Parathyroid adenoma (tissue), 2 donors: ENCODE measurements at regions not wholly inside any gene's neighbourhood (a gene's known extent, or its start where the extent isn't known, plus 50 kb on each side); places are given as distances from the start of the nearest gene placed in this dataset.

Experiments used
- H2AFZ ChIP-seq: fragments of 300-600 bp; sonication (generic); one replicate; pipeline ENCODE4 v1.7.0; 2017; ENCODE audit warnings: antibody characterized with exemption, mild to moderate bottlenecking
- H3K27ac ChIP-seq: fragments of 300-600 bp; sonication (generic); one replicate; pipeline ENCODE4 v1.7.0; 2017
- H3K27me3 ChIP-seq: fragments of 300-600 bp; sonication (generic); one replicate; pipeline ENCODE4 v1.7.0; 2017; ENCODE audit warnings: low read length; ENCODE audit not compliant: control insufficient read depth, insufficient read depth
- H3K36me3 ChIP-seq: fragments of 300-600 bp; sonication (generic); one replicate; pipeline ENCODE4 v1.7.0; 2017; ENCODE audit warnings: low read length; ENCODE audit not compliant: control insufficient read depth, insufficient read depth
- H3K4me1 ChIP-seq: fragments of 300-600 bp; sonication (generic); one replicate; pipeline ENCODE4 v1.7.0; 2017; ENCODE audit warnings: control low read depth
- H3K4me2 ChIP-seq: fragments of 300-600 bp; sonication (generic); one replicate; pipeline ENCODE4 v1.7.0; 2017; ENCODE audit warnings: low read length
- H3K4me3 ChIP-seq: fragments of 300-600 bp; sonication (generic); one replicate; pipeline ENCODE4 v1.7.0; 2017; ENCODE audit warnings: low read depth, low read length
- H3K79me2 ChIP-seq: fragments of 300-600 bp; sonication (generic); one replicate; pipeline ENCODE4 v1.7.0; 2017; ENCODE audit warnings: control low read depth
- H3K9ac ChIP-seq: fragments of 300-600 bp; sonication (generic); one replicate; pipeline ENCODE4 v1.7.0; 2017; ENCODE audit warnings: mild to moderate bottlenecking
- H3K9me3 ChIP-seq: fragments of 300-600 bp; sonication (generic); one replicate; pipeline ENCODE4 v1.7.0; 2017; ENCODE audit warnings: low read length; ENCODE audit not compliant: control insufficient read depth
- TF ChIP-seq, protein P1 (sequence below): fragments of 300-600 bp; sonication (generic); IDR thresholded peaks from one replicate; pipeline ENCODE4 v1.7.0; 2017; ENCODE audit warnings: antibody characterized with exemption, mild to moderate bottlenecking
- donor health status: primary hyperparathyroidism.

DNA sequence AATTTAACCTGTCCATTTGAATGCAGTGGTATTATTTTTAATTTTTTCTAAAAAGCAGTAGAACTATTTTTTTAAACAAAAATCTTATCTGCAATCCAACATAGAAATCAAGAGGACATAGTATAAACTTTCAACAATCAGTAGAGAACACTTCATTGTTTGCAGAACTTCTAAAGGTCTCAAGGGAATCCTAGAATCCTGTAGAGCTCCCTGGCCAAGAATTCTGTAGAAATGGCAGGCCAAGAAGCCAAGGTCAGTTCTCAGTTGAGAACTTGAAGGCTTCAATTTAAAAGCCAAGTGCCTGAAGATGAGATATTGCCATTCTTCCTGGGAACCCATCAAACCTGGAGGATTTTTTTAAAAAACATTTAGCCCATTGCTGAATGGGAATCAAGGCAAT is 199.2 kb upstream of the KLF4 start:
- TF ChIP-seq, protein P1, sequence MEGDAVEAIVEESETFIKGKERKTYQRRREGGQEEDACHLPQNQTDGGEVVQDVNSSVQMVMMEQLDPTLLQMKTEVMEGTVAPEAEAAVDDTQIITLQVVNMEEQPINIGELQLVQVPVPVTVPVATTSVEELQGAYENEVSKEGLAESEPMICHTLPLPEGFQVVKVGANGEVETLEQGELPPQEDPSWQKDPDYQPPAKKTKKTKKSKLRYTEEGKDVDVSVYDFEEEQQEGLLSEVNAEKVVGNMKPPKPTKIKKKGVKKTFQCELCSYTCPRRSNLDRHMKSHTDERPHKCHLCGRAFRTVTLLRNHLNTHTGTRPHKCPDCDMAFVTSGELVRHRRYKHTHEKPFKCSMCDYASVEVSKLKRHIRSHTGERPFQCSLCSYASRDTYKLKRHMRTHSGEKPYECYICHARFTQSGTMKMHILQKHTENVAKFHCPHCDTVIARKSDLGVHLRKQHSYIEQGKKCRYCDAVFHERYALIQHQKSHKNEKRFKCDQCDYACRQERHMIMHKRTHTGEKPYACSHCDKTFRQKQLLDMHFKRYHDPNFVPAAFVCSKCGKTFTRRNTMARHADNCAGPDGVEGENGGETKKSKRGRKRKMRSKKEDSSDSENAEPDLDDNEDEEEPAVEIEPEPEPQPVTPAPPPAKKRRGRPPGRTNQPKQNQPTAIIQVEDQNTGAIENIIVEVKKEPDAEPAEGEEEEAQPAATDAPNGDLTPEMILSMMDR = no peak

DNA sequence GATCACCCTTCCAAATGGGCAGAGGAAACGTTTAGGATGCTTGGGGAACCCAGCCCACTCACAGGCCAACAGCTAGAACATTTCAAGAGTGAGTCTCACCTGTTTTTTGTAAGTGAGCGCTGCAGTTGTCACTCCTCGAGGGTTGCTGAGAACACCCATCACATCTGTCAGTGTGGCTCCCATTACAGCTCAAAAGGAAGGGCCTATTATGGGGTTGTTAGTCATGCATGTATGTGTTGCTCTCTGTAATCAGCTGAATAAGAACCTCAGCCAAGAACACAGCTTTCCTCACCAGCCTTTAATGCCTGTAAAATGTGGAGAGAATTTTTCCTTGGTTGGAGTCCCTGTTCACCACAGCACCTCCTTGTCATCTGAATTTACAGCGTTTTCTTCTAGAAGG is 196.3 kb upstream of the KLF4 start:
- H3K27ac ChIP-seq = no peak overlapping the region
- TF ChIP-seq, protein P1 = no peak

More for the DNA sequence above, 199.2 kb upstream of the KLF4 start:
- Histone ChIP-seq H3K79me2 (no peaks in the 10 kb centered on the region), H3K4me3 (no peak overlapping the region), H3K9ac (no peak overlapping the region), H3K27me3 (no peaks in the 10 kb centered on the region), H3K4me1 (no peaks in the 10 kb centered on the region), H3K9me3 (no peaks in the 10 kb centered on the region), H3K4me2 (no peak overlapping the region), H3K27ac (no peak overlapping the region), H2AFZ (no peak overlapping the region), H3K36me3 (no peaks in the 10 kb centered on the region)

DNA sequence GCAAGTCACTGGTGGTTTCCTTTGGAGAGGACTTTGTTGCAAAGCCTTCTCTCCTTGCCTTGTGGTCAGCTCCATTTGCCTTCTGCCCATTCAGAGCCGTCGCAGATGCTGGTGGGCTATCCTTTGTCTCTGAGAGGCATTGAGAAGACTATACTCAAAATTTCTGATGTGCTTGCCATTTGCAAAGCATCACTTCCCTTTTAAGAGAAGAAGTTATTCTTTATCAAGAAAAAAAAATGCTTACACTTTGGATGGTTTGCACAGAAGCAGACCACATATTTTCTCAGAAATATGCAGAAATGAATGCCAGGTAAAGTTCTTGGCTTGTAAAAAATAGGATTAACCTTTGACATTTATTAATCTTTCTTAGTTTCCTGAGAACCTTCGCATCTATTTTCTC is 195.8 kb upstream of the KLF4 start:
- no peak overlapping the region for H3K9ac ChIP-seq
- H3K4me3 ChIP-seq = no peak overlapping the region
- TF ChIP-seq, protein P1 = no peak
- no peaks in the 10 kb centered on the region for H3K27me3 ChIP-seq
- H3K36me3 ChIP-seq = no peaks in the 10 kb centered on the region
- H3K27ac ChIP-seq = no peak overlapping the region
- no peak overlapping the region for H3K4me2 ChIP-seq
- H3K79me2 ChIP-seq = no peaks in the 10 kb centered on the region
- no peaks in the 10 kb centered on the region for H3K4me1 ChIP-seq
- H2AFZ ChIP-seq = no peak overlapping the region
- no peaks in the 10 kb centered on the region for H3K9me3 ChIP-seq

More for the DNA sequence above, 196.3 kb upstream of the KLF4 start:
- Histone ChIP-seq H3K27me3 (no peaks in the 10 kb centered on the region), H3K9me3 (no peaks in the 10 kb centered on the region), H3K36me3 (no peaks in the 10 kb centered on the region), H3K79me2 (no peaks in the 10 kb centered on the region), H3K4me3 (no peak overlapping the region), H2AFZ (no peak overlapping the region), H3K4me2 (no peak overlapping the region), H3K4me1 (no peaks in the 10 kb centered on the region), H3K9ac (no peak overlapping the region)

DNA sequence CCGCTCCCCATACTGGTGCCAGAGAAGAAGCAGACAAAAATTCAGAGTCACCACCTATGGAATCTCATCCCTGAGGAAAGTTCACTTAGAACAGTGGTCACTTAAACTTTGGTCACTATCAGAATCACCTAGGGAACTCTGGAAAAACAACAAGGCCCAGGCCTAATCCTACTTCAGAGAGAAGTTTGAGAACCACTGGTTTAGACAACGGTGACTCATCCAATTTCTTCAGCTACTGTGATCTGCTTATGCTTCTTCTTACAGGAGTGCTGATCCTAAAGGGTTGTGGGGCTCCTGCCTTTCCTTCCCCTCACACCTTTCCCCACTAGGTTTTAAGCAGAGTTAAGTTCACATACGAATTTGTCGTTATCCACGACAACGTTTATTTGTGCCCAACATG is 194.7 kb upstream of the KLF4 start:
- H3K4me3 ChIP-seq = no peak overlapping the region
- no peak overlapping the region for H3K9ac ChIP-seq
- no peaks in the 10 kb centered on the region for H3K9me3 ChIP-seq
- no peak overlapping the region for H3K27ac ChIP-seq
- no peak overlapping the region for H2AFZ ChIP-seq
- no peaks in the 10 kb centered on the region for H3K27me3 ChIP-seq
- no peaks in the 10 kb centered on the region for H3K79me2 ChIP-seq
- no peaks in the 10 kb centered on the region for H3K4me1 ChIP-seq
- H3K36me3 ChIP-seq = no peaks in the 10 kb centered on the region
- no peak overlapping the region for H3K4me2 ChIP-seq
- TF ChIP-seq, protein P1 = no peak

DNA sequence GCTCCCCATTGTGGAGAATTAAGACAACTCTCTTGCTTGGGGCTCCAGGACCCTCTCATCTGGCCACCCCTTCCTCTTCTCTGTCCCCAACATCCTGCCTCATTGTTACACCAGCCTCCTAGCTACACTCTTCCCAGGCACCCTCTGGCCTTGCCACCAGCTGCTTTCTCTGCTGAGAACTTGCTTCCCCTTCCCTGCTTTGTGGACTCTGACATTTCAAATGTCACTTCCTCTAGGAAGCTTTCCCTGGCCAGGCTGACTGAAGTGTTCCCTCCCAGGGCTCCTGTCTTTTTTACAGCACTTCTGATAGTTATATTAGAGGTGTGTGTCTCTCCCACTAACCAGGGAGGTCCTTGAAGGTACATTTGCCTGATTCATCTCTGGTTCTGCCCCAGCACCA is 194.0 kb upstream of the KLF4 start:
- Histone ChIP-seq H3K36me3 (no peaks in the 10 kb centered on the region), H3K27ac (no peak overlapping the region), H3K9ac (no peak overlapping the region), H3K4me1 (no peaks in the 10 kb centered on the region), H3K79me2 (no peaks in the 10 kb centered on the region), H3K27me3 (no peaks in the 10 kb centered on the region), H3K4me3 (no peak overlapping the region), H3K4me2 (no peak overlapping the region), H3K9me3 (no peaks in the 10 kb centered on the region), H2AFZ (no peak overlapping the region)
- TF ChIP-seq, protein P1 = no peak
